Endothelial cell of umbilical vein (primary cell): ENCODE measurements at regions not wholly inside any gene's neighbourhood (a gene's known extent, or its start where the extent isn't known, plus 50 kb on each side); places are given as distances from the start of the nearest gene placed in this dataset.

ENCODE experiments used
- BruUV-seq: library from RNA; stranded (reverse); fragments of 400-500 nt; replicated peaks from 2 replicates; lab custom pipeline; 2021; lab: Mats Ljungman, UMichigan
- CTCF ChIA-PET: fragments of 300-600, 350-600 bp; sonication (Branson Sonifier 250); formaldehyde crosslinking; loops from one replicate; lab custom pipeline; 2021; ENCODE audit warnings: antibody characterized with exemption, inconsistent platforms; lab: Charles Lee
- POLR2A ChIA-PET: fragments of 300-600, 350-600 bp; sonication (Branson Sonifier 250); formaldehyde crosslinking; loops from one replicate; lab custom pipeline; 2021; ENCODE audit warnings: antibody characterized with exemption, inconsistent platforms; lab: Charles Lee
- DNase-seq: peaks from one replicate; pipeline ENCODE4 v3.0.0-alpha.2; 2011; ENCODE audit warnings: low read depth, low spot score
- FAIRE-seq: peaks from 2 replicates; lab custom pipeline; 2011; peaks lifted over from hg19 to GRCh38; lab: Jason Lieb, UNC
- H2AFZ ChIP-seq: 2 replicates; pipeline ENCODE4 v1.6.0; 2012; ENCODE audit warnings: low read depth, low read length, control low read depth, inconsistent platforms
- H3K27ac ChIP-seq: 2 replicates; pipeline ENCODE4 v1.5.1; 2011; ENCODE audit warnings: low read depth, mild to moderate bottlenecking, control low read depth, low read length, moderate library complexity; ENCODE audit not compliant: insufficient read depth
- H3K27me3 ChIP-seq, 2 experiments: 2 replicates each; pipeline versions ENCODE4 v1.6.0 to v1.6.1; 2011; ENCODE audit warnings: low read length in 2 of 2, mixed read lengths in 1 of 2; ENCODE audit not compliant: control insufficient read depth in 2 of 2, insufficient read depth in 2 of 2
- H3K36me3 ChIP-seq, 2 experiments: 2 replicates in 1 of 2; 3 replicates in 1 of 2; pipeline ENCODE4 v1.5.1; 2011; ENCODE audit warnings: low read length in 2 of 2, mild to moderate bottlenecking in 1 of 2, moderate library complexity in 1 of 2; ENCODE audit not compliant: control insufficient read depth in 2 of 2, insufficient read depth in 2 of 2; ENCODE audit errors: extremely low read depth in 1 of 2
- H3K4me1 ChIP-seq: 3 replicates; pipeline ENCODE4 v1.5.1; 2011; ENCODE audit warnings: mild to moderate bottlenecking, low read length; ENCODE audit not compliant: control insufficient read depth, insufficient read depth; ENCODE audit errors: extremely low read depth
- H3K4me2 ChIP-seq: 2 replicates; pipeline ENCODE4 v1.6.1; 2011; ENCODE audit warnings: low read length, control low read depth, mixed read lengths; ENCODE audit not compliant: insufficient read depth
- H3K4me3 ChIP-seq, 3 experiments: fragments of 200-600 bp in 1 of 3; sonication (generic), shearing (Covaris generic) in 1 of 3; replicated peaks in 1 of 3; 2 replicates each; pipeline ENCODE4 v1.5.1; 2011 to 2016; ENCODE audit warnings: control low read depth in 3 of 3, low read length in 3 of 3, mild to moderate bottlenecking in 2 of 3, inconsistent platforms in 1 of 3, low read depth in 1 of 3, moderate library complexity in 1 of 3; ENCODE audit not compliant: insufficient read depth in 1 of 3
- H3K79me2 ChIP-seq: 2 replicates; pipeline ENCODE4 v1.6.0; 2012; ENCODE audit warnings: low read length, inconsistent platforms; ENCODE audit not compliant: control insufficient read depth, insufficient read depth
- H3K9ac ChIP-seq: replicated peaks from 2 replicates; pipeline ENCODE3; 2011; ENCODE audit warnings: low read length, control low read depth; ENCODE audit not compliant: insufficient read depth; ENCODE audit errors: extremely low read depth
- H3K9me1 ChIP-seq: replicated peaks from 3 replicates; pipeline ENCODE4 v1.6.0; 2011; ENCODE audit warnings: mild to moderate bottlenecking, low read length; ENCODE audit not compliant: control insufficient read depth, insufficient read depth; ENCODE audit errors: extremely low read depth
- H3K9me3 ChIP-seq: replicated peaks from 2 replicates; pipeline ENCODE4 v1.5.1; 2012; ENCODE audit warnings: low read length, inconsistent platforms; ENCODE audit not compliant: control insufficient read depth, insufficient read depth
- H4K20me1 ChIP-seq: replicated peaks from 2 replicates; pipeline ENCODE3; 2011; ENCODE audit warnings: mild to moderate bottlenecking, low read length; ENCODE audit not compliant: control insufficient read depth, insufficient read depth; ENCODE audit errors: extremely low read depth
- EZH2 ChIP-seq: IDR thresholded peaks from 2 replicates; pipeline ENCODE4 v1.6.1; 2012; ENCODE audit warnings: borderline replicate concordance, low read depth, mild to moderate bottlenecking, moderate library complexity, low read length, inconsistent platforms; ENCODE audit not compliant: severe bottlenecking
- FOS ChIP-seq: IDR thresholded peaks from 2 replicates; pipeline ENCODE4 v1.6.1; 2011; ENCODE audit warnings: mild to moderate bottlenecking, low read length, moderate library complexity, borderline replicate concordance; ENCODE audit not compliant: insufficient read depth
- GATA2 ChIP-seq: IDR thresholded peaks from 2 replicates; pipeline ENCODE4 v1.7.0; 2011; ENCODE audit warnings: low read depth, mild to moderate bottlenecking, moderate library complexity, mixed read lengths, low read length; ENCODE audit not compliant: insufficient read length, insufficient read depth
- JUN ChIP-seq: IDR thresholded peaks from 2 replicates; pipeline ENCODE4 v1.6.1; 2011; ENCODE audit warnings: borderline replicate concordance, low read depth; ENCODE audit not compliant: insufficient read length, insufficient read depth
- POLR2A ChIP-seq: IDR thresholded peaks from 2 replicates; pipeline ENCODE4 v1.6.1; 2012; ENCODE audit warnings: low read depth, mild to moderate bottlenecking, control low read depth, low read length
- POLR2AphosphoS5 ChIP-seq: IDR thresholded peaks from 2 replicates; pipeline ENCODE4 v1.6.1; 2012; ENCODE audit warnings: low read depth, mild to moderate bottlenecking, control low read depth, low read length, moderate library complexity; ENCODE audit not compliant: insufficient read depth
- dilution Hi-C: fragments of 300-500 bp; cut with MboI; formaldehyde crosslinking; loops from one replicate; pipeline ENCODE4 v1.15.0; 2019; ENCODE audit warnings: low sequenced_read_pairs; ENCODE audit not compliant: extremely low pct_ligation_motif_present
- intact Hi-C: fragments of 100-400 bp; cut with micrococcal nuclease; formaldehyde crosslinking; loops from one replicate; pipeline ENCODE4 v1.10.0; 2022

DNA sequence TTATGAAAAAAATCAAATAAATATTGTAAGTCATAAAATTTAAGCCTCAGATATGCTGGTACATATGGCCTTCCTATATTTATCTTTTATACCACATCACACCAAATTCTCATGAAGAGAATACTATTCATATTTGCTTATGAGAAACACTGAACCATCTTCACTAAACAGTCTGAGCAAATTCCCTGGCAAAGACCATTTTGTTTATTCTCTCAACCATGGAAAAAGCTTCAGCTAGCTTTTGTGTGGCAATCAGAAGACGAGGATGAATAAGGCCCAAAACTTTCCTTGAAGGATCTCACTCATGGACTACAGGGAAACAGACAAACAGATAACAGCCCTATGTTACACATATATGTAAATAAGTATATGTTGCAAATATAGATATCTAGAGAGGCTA, 252.1 kb downstream of the TMX3 start:
- POLR2A ChIA-PET = no interaction called here
- no peak overlapping the region for H3K4me3 ChIP-seq
- no peak overlapping the region for H2AFZ ChIP-seq
- H3K36me3 ChIP-seq = no peaks in the 10 kb centered on the region
- TF ChIP-seq JUN (no peak), POLR2A (no peak)
- DNase-seq (no peak), FAIRE-seq (no peak)
- H3K79me2 ChIP-seq = no peaks in the 10 kb centered on the region
- dilution Hi-C loops (no loop called here), intact Hi-C loops (no loop called here)
- H3K9me3 ChIP-seq = no peaks in the 10 kb centered on the region
- no peaks in the 10 kb centered on the region for H3K4me1 ChIP-seq
- CTCF ChIA-PET = no interaction called here
- no TSS peak for BruUV-seq
- H3K27me3 ChIP-seq = no peaks in the 10 kb centered on the region
- no peaks in the 10 kb centered on the region for H4K20me1 ChIP-seq
- H3K4me2 ChIP-seq = no peak overlapping the region
- H3K9me1 ChIP-seq = no peaks in the 10 kb centered on the region
- no peak overlapping the region for H3K27ac ChIP-seq
- no peak overlapping the region for H3K9ac ChIP-seq

DNA sequence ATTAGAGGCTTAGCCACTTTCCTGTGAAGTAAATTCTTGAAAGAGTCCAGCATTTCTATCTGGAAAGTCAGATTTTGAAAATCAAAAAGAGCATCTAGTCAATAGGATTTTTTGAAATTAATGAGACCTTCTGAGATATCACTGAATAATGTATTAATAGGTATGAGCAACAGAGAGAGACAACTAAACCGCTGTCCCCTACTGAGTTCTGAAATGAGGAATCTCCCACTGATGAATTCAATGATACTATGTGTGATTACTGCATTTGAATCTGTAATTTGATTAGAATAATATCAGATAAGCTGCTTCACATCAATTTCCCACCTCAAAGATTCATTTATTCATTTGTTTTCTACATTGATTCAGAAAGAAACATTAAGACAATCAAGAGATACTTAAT, 252.8 kb downstream of the TMX3 start:
- no peaks in the 10 kb centered on the region for H4K20me1 ChIP-seq
- no peaks in the 10 kb centered on the region for H3K9me3 ChIP-seq
- H3K27ac ChIP-seq = no peak overlapping the region
- H3K4me2 ChIP-seq = no peak overlapping the region
- H3K4me3 ChIP-seq = no peak overlapping the region
- no peaks in the 10 kb centered on the region for H3K27me3 ChIP-seq
- no peak overlapping the region for H2AFZ ChIP-seq
- H3K9me1 ChIP-seq = no peaks in the 10 kb centered on the region
- H3K9ac ChIP-seq = no peak overlapping the region
- ChIA-PET POLR2A (no interaction called here), CTCF (no interaction called here)
- H3K36me3 ChIP-seq = no peaks in the 10 kb centered on the region
- H3K4me1 ChIP-seq = no peaks in the 10 kb centered on the region
- BruUV-seq = no TSS peak
- TF ChIP-seq POLR2AphosphoS5 = no peak
- TF ChIP-seq FOS = no peak
- TF ChIP-seq POLR2A = no peak
- TF ChIP-seq JUN = no peak
- no peak for TF ChIP-seq EZH2
- TF ChIP-seq GATA2 = no peak
- DNase-seq (no peak), FAIRE-seq (no peak)
- intact Hi-C loops (no loop called here), dilution Hi-C loops (no loop called here)
- H3K79me2 ChIP-seq = no peaks in the 10 kb centered on the region
